SK-N-SH (cell line): ENCODE measurements at regions not wholly inside any gene's neighbourhood (a gene's known extent, or its start where the extent isn't known, plus 50 kb on each side); places are given as distances from the start of the nearest gene placed in this dataset.

Experiments used
- CTCF ChIA-PET: fragments of 300-600, 350-600 bp; formaldehyde crosslinking; extraction: SDS; loops from one replicate; lab custom pipeline; 2021; lab: Yijun Ruan, JAX
- POLR2A ChIA-PET: fragments of 350-600 bp; sonication (Branson Sonifier 250); formaldehyde crosslinking; extraction: SDS; loops from one replicate; lab custom pipeline; 2020; ENCODE audit warnings: antibody characterized with exemption, inconsistent platforms; lab: Yijun Ruan, JAX
- DNase-seq: peaks from one replicate; pipeline ENCODE4 v3.0.0; 2012
- H2AFZ ChIP-seq: fragments of 200-600 bp; sonication (generic); 2 replicates; pipeline ENCODE4 v1.8.1; 2016; ENCODE audit warnings: antibody characterized with exemption, mild to moderate bottlenecking, low read depth
- H3F3A ChIP-seq: fragments of 200-600 bp; sonication (generic); replicated peaks from 2 replicates; pipeline ENCODE3; 2016; ENCODE audit warnings: antibody characterized with exemption, mild to moderate bottlenecking; ENCODE audit not compliant: insufficient read depth
- H3K27ac ChIP-seq, 2 experiments: fragments of 200-500 bp in 1 of 2; fragments of 200-600 bp in 1 of 2; sonication (Bioruptor generic) in 1 of 2; sonication (generic), shearing (Covaris generic) in 1 of 2; 2 replicates each; pipeline versions ENCODE4 v1.5.1 to v1.6.1; 2014 to 2016; ENCODE audit warnings: low read depth in 2 of 2, inconsistent platforms in 1 of 2, low read length in 1 of 2, mild to moderate bottlenecking in 1 of 2, mixed read lengths in 1 of 2
- H3K27me3 ChIP-seq: fragments of 200-600 bp; sonication (generic), shearing (Covaris generic); 2 replicates; pipeline ENCODE4 v1.6.1; 2016; ENCODE audit warnings: mixed run types; ENCODE audit not compliant: insufficient read depth
- H3K36me3 ChIP-seq, 2 experiments: fragments of 200-500 bp in 1 of 2; fragments of 200-600 bp in 1 of 2; sonication (Bioruptor generic) in 1 of 2; sonication (generic) in 1 of 2; replicated peaks in 1 of 2; 2 replicates each; pipeline versions ENCODE3 to v1.5.1; 2014 to 2016; ENCODE audit warnings: low read length in 1 of 2, mild to moderate bottlenecking in 1 of 2; ENCODE audit not compliant: insufficient read depth in 2 of 2, control insufficient read depth in 1 of 2
- H3K4me1 ChIP-seq, 2 experiments: fragments of 200-500 bp in 1 of 2; fragments of 200-600 bp in 1 of 2; sonication (Bioruptor generic) in 1 of 2; sonication (generic), shearing (Covaris generic) in 1 of 2; 2 replicates each; pipeline versions ENCODE4 v1.5.1 to v1.6.1; 2014 to 2016; ENCODE audit warnings: low read depth in 1 of 2, low read length in 1 of 2, mixed run types in 1 of 2; ENCODE audit not compliant: insufficient read depth in 2 of 2, control insufficient read depth in 1 of 2
- H3K4me2 ChIP-seq: fragments of 200-600 bp; sonication (generic), shearing (Covaris generic); 2 replicates; pipeline ENCODE4 v1.6.1; 2017; ENCODE audit warnings: mixed run types
- H3K4me3 ChIP-seq, 2 experiments: fragments of 200-500 bp in 1 of 2; fragments of 200-600 bp in 1 of 2; sonication (Bioruptor generic) in 1 of 2; sonication (generic), shearing (Covaris generic) in 1 of 2; 2 replicates each; pipeline versions ENCODE4 v1.5.1 to v1.8.1; 2014 to 2016; ENCODE audit warnings: low read depth in 2 of 2, inconsistent platforms in 1 of 2, low read length in 1 of 2, mild to moderate bottlenecking in 1 of 2, mixed read lengths in 1 of 2, moderate library complexity in 1 of 2
- H3K79me2 ChIP-seq: fragments of 200-600 bp; sonication (generic); 2 replicates; pipeline ENCODE4 v1.8.1; 2017; ENCODE audit warnings: mild to moderate bottlenecking; ENCODE audit not compliant: insufficient read depth
- H3K9ac ChIP-seq: fragments of 200-600 bp; sonication (generic); 2 replicates; pipeline ENCODE4 v1.6.1; 2017; ENCODE audit warnings: mixed run types
- H3K9me2 ChIP-seq: fragments of 200-600 bp; sonication (generic); 2 replicates; pipeline ENCODE4 v1.6.1; 2017; ENCODE audit warnings: mixed run types
- H3K9me3 ChIP-seq: fragments of 200-600 bp; sonication (generic); 2 replicates; pipeline ENCODE4 v1.6.1; 2017; ENCODE audit warnings: mixed run types, mild to moderate bottlenecking, moderate library complexity
- H4K20me1 ChIP-seq: fragments of 200-600 bp; sonication (generic); 2 replicates; pipeline ENCODE4 v1.6.1; 2017; ENCODE audit warnings: mild to moderate bottlenecking, mixed run types; ENCODE audit not compliant: insufficient read depth
- CTCF ChIP-seq: fragments of 200-600 bp; sonication (generic); IDR thresholded peaks from 2 replicates; pipeline ENCODE4 v1.6.1; 2017; ENCODE audit warnings: antibody characterized with exemption, mild to moderate bottlenecking, moderate library complexity
- GABPA ChIP-seq: IDR thresholded peaks from 2 replicates; pipeline ENCODE4 v1.4.0; 2012; ENCODE audit warnings: low read depth, mild to moderate bottlenecking
- GATA2 ChIP-seq: sonication (generic); formaldehyde crosslinking; IDR thresholded peaks from 2 replicates; pipeline ENCODE4 v1.5.0; 2020; ENCODE audit warnings: mild to moderate bottlenecking, missing genetic modification reagents
- IRF3 ChIP-seq: fragments of 150-350 bp; IDR thresholded peaks from 2 replicates; pipeline ENCODE4 v1.6.1; 2016; ENCODE audit warnings: mild to moderate bottlenecking, low read depth, low read length
- JUND ChIP-seq: IDR thresholded peaks from 2 replicates; pipeline ENCODE4 v1.4.0; 2012
- NFIC ChIP-seq: IDR thresholded peaks from 2 replicates; pipeline ENCODE4 v1.4.0; 2012; ENCODE audit warnings: borderline replicate concordance
- RAD21 ChIP-seq: IDR thresholded peaks from 2 replicates; pipeline ENCODE4 v1.6.1; 2012; ENCODE audit warnings: mild to moderate bottlenecking, low read length
- RFX5 ChIP-seq: IDR thresholded peaks from 2 replicates; pipeline ENCODE4 v1.6.1; 2012; ENCODE audit warnings: mild to moderate bottlenecking, improper control_type of control experiment, low read length
- RXRA ChIP-seq: IDR thresholded peaks from 2 replicates; pipeline ENCODE4 v1.4.0; 2012; ENCODE audit warnings: low read depth, mild to moderate bottlenecking, borderline replicate concordance
- SIN3A ChIP-seq: IDR thresholded peaks from 2 replicates; pipeline ENCODE4 v1.6.1; 2012; ENCODE audit warnings: low read depth, mild to moderate bottlenecking, low read length, moderate library complexity, borderline replicate concordance
- SMC3 ChIP-seq: IDR thresholded peaks from 2 replicates; pipeline ENCODE4 v1.6.1; 2012; ENCODE audit warnings: low read depth, low read length, improper control_type of control experiment
- USF2 ChIP-seq: fragments of 150-350 bp; IDR thresholded peaks from 2 replicates; pipeline ENCODE4 v1.6.1; 2017; ENCODE audit warnings: antibody characterized with exemption, low read length, low read depth, borderline replicate concordance
- YY1 ChIP-seq: IDR thresholded peaks from 2 replicates; pipeline ENCODE4 v1.4.0; 2012; ENCODE audit warnings: low read depth, mild to moderate bottlenecking
- ZBTB33 ChIP-seq: IDR thresholded peaks from 2 replicates; pipeline ENCODE4 v1.4.0; 2012; ENCODE audit warnings: low read depth, borderline replicate concordance
- WGBS: methylation state at CpG from one replicate; pipeline ENCODE4 v1.1.6; 2017; ENCODE audit warnings: low lambda C conversion rate; 5-methylcytosine and 5-hydroxymethylcytosine counted together
- TF ChIP-seq, protein P1 (sequence below): IDR thresholded peaks from 2 replicates; pipeline ENCODE4; 2012

- CTCF ChIA-PET, result no interaction called here
- Histone ChIP-seq H3K9me2 (no peaks in the 10 kb centered on the region), H3K9ac (no peak overlapping the region), H3K4me3 (no peak overlapping the region; a peak in 1 of 4 replicates), H3K27ac (no peak overlapping the region), H3K79me2 (no peaks in the 10 kb centered on the region), H2AFZ (no peak overlapping the region), H3K36me3 (no peaks in the 10 kb centered on the region), H3K4me1 (no peaks in the 10 kb centered on the region), H3K9me3 (no peaks in the 10 kb centered on the region), H3K27me3 (no peaks in the 10 kb centered on the region), H4K20me1 (no peaks in the 10 kb centered on the region), H3K4me2 (no peak overlapping the region), H3F3A (no peaks in the 10 kb centered on the region)
- DNase-seq, result no peak
- no peak for TF ChIP-seq RFX5
- no peak for TF ChIP-seq ZBTB33
- POLR2A ChIA-PET, result no interaction called here
- 23% methylated on average over 2 of the region's 2 CpGs for WGBS
Observed at GRCh38 chr4:52311464-52312125, 260.5 kb downstream of the SPATA18 start.

DNA sequence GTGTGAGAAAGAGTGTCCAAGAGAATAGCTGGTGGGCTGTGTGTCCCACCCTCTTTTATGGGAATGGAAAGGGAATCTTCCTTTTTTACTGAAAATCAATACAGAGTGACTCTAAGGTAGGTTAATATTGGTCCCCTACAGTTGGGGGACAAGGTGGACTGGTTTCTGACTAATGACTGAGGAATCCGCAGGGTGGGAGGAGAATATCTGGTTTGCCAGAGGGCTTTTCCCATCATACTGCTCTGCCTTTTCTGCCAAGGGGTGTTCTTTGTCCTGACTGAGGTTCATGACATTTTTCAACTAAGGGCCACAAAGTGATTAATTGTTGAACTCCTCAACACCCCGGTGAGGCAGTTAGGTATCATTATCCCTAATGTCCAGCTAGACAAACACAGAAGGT is 261.6 kb downstream of the SPATA18 start:
- POLR2A ChIA-PET, result no interaction called here
- TF ChIP-seq IRF3, result no peak
- H3K27me3 ChIP-seq, result no peaks in the 10 kb centered on the region

GRCh38 chr4:52317361-52317879 is 266.3 kb downstream of the SPATA18 start:
- Histone ChIP-seq H3K4me2 (no peak overlapping the region), H3K27me3 (no peaks in the 10 kb centered on the region), H2AFZ (no peak overlapping the region), H3K9ac (no peak overlapping the region), H3F3A (no peaks in the 10 kb centered on the region), H3K36me3 (no peaks in the 10 kb centered on the region), H3K9me3 (no peaks in the 10 kb centered on the region), H4K20me1 (no peaks in the 10 kb centered on the region), H3K79me2 (no peaks in the 10 kb centered on the region), H3K4me1 (no peaks in the 10 kb centered on the region), H3K9me2 (no peaks in the 10 kb centered on the region), H3K27ac (no peak overlapping the region), H3K4me3 (no peak overlapping the region)
- ChIA-PET POLR2A (no interaction called here), CTCF (interaction anchor here (0.6 to 1.0 kb wide), 2 partner anchors 10 to 52 kb away, joined by 3 read pairs; no protein-coding TSS in a partner anchor)
- no peak for DNase-seq
- WGBS, result 6% methylated on average over 3 of the region's 3 CpGs
- TF ChIP-seq CTCF, result no peak
- TF ChIP-seq RXRA, result no peak
- no peak for TF ChIP-seq RAD21
- TF ChIP-seq, protein P1, sequence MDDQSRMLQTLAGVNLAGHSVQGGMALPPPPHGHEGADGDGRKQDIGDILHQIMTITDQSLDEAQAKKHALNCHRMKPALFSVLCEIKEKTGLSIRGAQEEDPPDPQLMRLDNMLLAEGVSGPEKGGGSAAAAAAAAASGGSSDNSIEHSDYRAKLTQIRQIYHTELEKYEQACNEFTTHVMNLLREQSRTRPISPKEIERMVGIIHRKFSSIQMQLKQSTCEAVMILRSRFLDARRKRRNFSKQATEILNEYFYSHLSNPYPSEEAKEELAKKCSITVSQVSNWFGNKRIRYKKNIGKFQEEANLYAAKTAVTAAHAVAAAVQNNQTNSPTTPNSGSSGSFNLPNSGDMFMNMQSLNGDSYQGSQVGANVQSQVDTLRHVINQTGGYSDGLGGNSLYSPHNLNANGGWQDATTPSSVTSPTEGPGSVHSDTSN, result no peak
- no peak for TF ChIP-seq SMC3
- TF ChIP-seq YY1, result no peak
- no peak for TF ChIP-seq JUND
- no peak for TF ChIP-seq USF2
- TF ChIP-seq GATA2 (CRISPR knock-in tag), result no peak
- no peak for TF ChIP-seq SIN3A
- no peak for TF ChIP-seq NFIC
- no peak for TF ChIP-seq GABPA

More for the DNA sequence above, 261.6 kb downstream of the SPATA18 start:
- Histone ChIP-seq H3K79me2 (no peaks in the 10 kb centered on the region), H3K9me3 (no peaks in the 10 kb centered on the region), H3K9ac (no peak overlapping the region), H3K4me1 (no peaks in the 10 kb centered on the region), H3F3A (no peaks in the 10 kb centered on the region), H3K9me2 (no peaks in the 10 kb centered on the region), H3K27ac (no peak overlapping the region), H4K20me1 (no peaks in the 10 kb centered on the region), H3K4me2 (no peak overlapping the region), H3K36me3 (no peaks in the 10 kb centered on the region), H3K4me3 (no peak overlapping the region), H2AFZ (no peak overlapping the region)
- CTCF ChIA-PET, result no interaction called here
- WGBS, result 38% methylated on average over 2 of the region's 2 CpGs
- DNase-seq, result no peak
